ENCODE measurements at regions not wholly inside any gene's neighbourhood (a gene's known extent, or its start where the extent isn't known, plus 50 kb on each side); places are given as distances from the start of the nearest gene placed in this dataset.

DNA sequence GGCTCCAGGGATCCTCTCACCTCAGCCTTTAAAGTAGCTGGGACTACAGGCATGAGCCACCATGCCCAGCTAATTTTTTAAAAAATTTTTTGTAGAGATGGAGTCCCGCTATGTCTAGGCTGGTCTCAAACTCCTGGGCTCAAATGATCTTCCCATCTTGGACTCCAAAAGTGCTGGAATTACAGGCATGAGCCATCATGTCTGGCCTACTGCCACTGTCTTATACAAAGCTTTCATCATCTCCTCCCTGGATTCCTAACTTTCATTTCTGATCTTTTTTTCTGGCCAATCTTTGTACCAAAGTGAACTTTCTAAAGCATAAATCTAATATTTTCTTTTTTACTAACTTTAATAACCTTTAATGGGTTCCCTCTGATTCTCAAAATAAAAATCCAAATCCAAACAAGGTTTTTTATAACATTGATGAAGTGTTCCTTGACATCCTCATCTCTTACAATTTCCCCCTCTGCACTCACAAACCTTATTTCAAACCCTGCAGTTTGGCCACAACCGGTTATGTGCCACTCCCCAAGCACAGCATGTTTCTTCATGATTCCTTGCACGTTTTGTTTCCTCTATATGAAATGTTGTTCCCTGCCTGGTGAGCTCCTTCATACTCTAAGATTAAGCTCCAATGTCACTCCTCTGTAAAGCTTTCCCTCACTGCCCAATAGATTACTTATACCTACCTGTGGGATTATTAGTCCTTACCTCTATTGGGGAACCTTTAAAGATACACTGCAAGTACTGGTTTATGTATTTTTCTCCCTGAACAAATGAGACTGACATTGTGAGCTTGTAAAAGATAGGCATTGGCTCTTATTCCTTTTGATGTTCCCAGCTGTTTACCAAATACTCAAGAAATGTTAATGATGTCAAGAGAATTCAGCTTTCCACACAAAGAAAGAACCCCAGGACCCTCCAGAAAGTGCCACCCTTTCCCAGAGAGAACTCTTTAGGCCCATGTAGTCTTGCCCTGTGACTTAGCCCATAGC is 101.7 kb downstream of the HOXA1 start:
- H3K79me2 ChIP-seq (ENCODE audit: control insufficient read depth in 1 of 2, insufficient read depth in 2 of 2, low read length in 2 of 2) = no peaks in the 10 kb centered on the region
- peaks cover 0 to 2% (median 0%) of the 10 kb centered on the region in 4 experiments; a peak in 2 of 7 replicates for H3K4me1 ChIP-seq (replicated peaks in 1 of 4; ENCODE audit: control insufficient read depth in 3 of 4, insufficient read depth in 4 of 4, low read length in 3 of 4)
- H3K18ac ChIP-seq (ENCODE audit: extremely low read depth, low read length) = no peak overlapping the region
- no peak overlapping the region for H2BK12ac ChIP-seq (ENCODE audit: low read depth, low read length)
- no peak overlapping the region for H2AFZ ChIP-seq (ENCODE audit: low read length)
- ChIA-PET POLR2A (ENCODE audit: partially characterized antibody) (interaction anchor here (0.6 kb wide), 1 partner anchor 61 kb away, joined by 3 read pairs; no protein-coding TSS in a partner anchor), CTCF (ENCODE audit: partially characterized antibody) (interaction anchor here (1.4 kb wide), 1 partner anchor 103 kb away, joined by 4 read pairs; no protein-coding TSS in a partner anchor)
- no peak overlapping the region for H3K4me3 ChIP-seq (ENCODE audit: extremely low read depth in 1 of 4, insufficient read depth in 2 of 4, low read depth in 3 of 4, low read length in 4 of 4)
- no peak overlapping the region for H2BK120ac ChIP-seq (replicated peaks; ENCODE audit: low read depth, low read length)
- no peaks in the 10 kb centered on the region for H3K36me3 ChIP-seq (ENCODE audit: control insufficient read depth in 2 of 4, insufficient read depth in 4 of 4, low read length in 3 of 4)
- no peak overlapping the region for H3K27ac ChIP-seq (ENCODE audit: low read depth, low read length)
- H4K91ac ChIP-seq (replicated peaks; ENCODE audit: insufficient read length, low read length) = no peak overlapping the region
- H3K79me1 ChIP-seq (ENCODE audit: low read depth, low read length) = no peaks in the 10 kb centered on the region
- H3K27me3 ChIP-seq (replicated peaks in 1 of 4; ENCODE audit: control insufficient read depth in 3 of 4, extremely low read depth in 1 of 4, insufficient read depth in 3 of 4, low read length in 3 of 4) = peaks cover 3 to 37% (median 17%) of the 10 kb centered on the region in 4 experiments
- no peak overlapping the region for H3K4me2 ChIP-seq (ENCODE audit: insufficient read depth in 1 of 2, low read depth in 2 of 2, low read length in 2 of 2)
- H3K9ac ChIP-seq (replicated peaks in 1 of 4; ENCODE audit: extremely low read depth in 1 of 4, low read depth in 3 of 4, low read length in 3 of 4) = no peak overlapping the region
- H2AK5ac ChIP-seq (ENCODE audit: low read depth, low read length) = no peak overlapping the region
- H3K56ac ChIP-seq (replicated peaks; ENCODE audit: insufficient read length, low read depth, low read length) = no peak overlapping the region
- no peak overlapping the region for H3K4ac ChIP-seq (replicated peaks; ENCODE audit: insufficient read length, low read depth, low read length)
- H3K14ac ChIP-seq (ENCODE audit: insufficient read length) = no peak overlapping the region
- no peaks in the 10 kb centered on the region; the same call in 1 of the 2 replicates for H3K23me2 ChIP-seq (ENCODE audit: low read depth, low read length)
- H2BK5ac ChIP-seq (ENCODE audit: low read depth, low read length) = no peak overlapping the region
- H3K9me3 ChIP-seq (ENCODE audit: insufficient read depth in 2 of 2, low read depth in 1 of 2, low read length in 1 of 2) = peaks cover 4 to 5% of the 10 kb centered on the region in 2 experiments; a peak in 2 of 4 replicates
- H4K20me1 ChIP-seq (replicated peaks in 1 of 2; ENCODE audit: control insufficient read depth in 1 of 2, insufficient read depth in 2 of 2, low read length in 2 of 2) = no peaks in the 10 kb centered on the region
- no peak for DNase-seq (ENCODE audit: low read depth in 1 of 2, low spot score in 2 of 2)
- no peak overlapping the region for H2BK20ac ChIP-seq (ENCODE audit: low read length)
- H2BK15ac ChIP-seq (ENCODE audit: low read length) = no peak overlapping the region
- no peak overlapping the region for H4K8ac ChIP-seq (ENCODE audit: extremely low read depth, insufficient read depth, low read length)
- FAIRE-seq = no peak
- WGBS, 2 experiments (ENCODE audit: extremely low coverage in 1 of 2, insufficient coverage in 1 of 2, insufficient read length in 1 of 2, insufficient replicate concordance in 2 of 2, low coverage in 1 of 2, low lambda C conversion rate in 2 of 2, missing lambda C conversion rate in 1 of 2) = 74% methylated on average over 3 of the region's 3 CpGs; no CpG with 5 or more reads in 1 of the 2 experiments
- H4K5ac ChIP-seq (ENCODE audit: insufficient read length, low read depth, low read length) = no peak overlapping the region
- no peak overlapping the region for H3K23ac ChIP-seq (ENCODE audit: insufficient read length)
- TF ChIP-seq, protein P1, sequence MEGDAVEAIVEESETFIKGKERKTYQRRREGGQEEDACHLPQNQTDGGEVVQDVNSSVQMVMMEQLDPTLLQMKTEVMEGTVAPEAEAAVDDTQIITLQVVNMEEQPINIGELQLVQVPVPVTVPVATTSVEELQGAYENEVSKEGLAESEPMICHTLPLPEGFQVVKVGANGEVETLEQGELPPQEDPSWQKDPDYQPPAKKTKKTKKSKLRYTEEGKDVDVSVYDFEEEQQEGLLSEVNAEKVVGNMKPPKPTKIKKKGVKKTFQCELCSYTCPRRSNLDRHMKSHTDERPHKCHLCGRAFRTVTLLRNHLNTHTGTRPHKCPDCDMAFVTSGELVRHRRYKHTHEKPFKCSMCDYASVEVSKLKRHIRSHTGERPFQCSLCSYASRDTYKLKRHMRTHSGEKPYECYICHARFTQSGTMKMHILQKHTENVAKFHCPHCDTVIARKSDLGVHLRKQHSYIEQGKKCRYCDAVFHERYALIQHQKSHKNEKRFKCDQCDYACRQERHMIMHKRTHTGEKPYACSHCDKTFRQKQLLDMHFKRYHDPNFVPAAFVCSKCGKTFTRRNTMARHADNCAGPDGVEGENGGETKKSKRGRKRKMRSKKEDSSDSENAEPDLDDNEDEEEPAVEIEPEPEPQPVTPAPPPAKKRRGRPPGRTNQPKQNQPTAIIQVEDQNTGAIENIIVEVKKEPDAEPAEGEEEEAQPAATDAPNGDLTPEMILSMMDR (IDR thresholded peaks at IDR 0.05; ENCODE audit: control extremely low read depth in 1 of 3, insufficient read depth in 1 of 3, low read depth in 1 of 3, low read length in 3 of 3) = no peak
- TF ChIP-seq GTF2F1 (IDR thresholded peaks at IDR 0.05; ENCODE audit: borderline replicate concordance, low read depth, low read length) = no peak
- no peak for TF ChIP-seq PHF8 (conservative IDR thresholded peaks at IDR 0.05; ENCODE audit: low read depth, low read length)
- TF ChIP-seq CBX5 (IDR thresholded peaks at IDR 0.05; ENCODE audit: low read depth, low read length) = no peak
- no peak for TF ChIP-seq CHD1 (IDR thresholded peaks at IDR 0.05; ENCODE audit: low read depth, low read length)
- TF ChIP-seq, protein P2, sequence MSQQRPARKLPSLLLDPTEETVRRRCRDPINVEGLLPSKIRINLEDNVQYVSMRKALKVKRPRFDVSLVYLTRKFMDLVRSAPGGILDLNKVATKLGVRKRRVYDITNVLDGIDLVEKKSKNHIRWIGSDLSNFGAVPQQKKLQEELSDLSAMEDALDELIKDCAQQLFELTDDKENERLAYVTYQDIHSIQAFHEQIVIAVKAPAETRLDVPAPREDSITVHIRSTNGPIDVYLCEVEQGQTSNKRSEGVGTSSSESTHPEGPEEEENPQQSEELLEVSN (IDR thresholded peaks at IDR 0.05) = no peak
- TF ChIP-seq KDM1A (IDR thresholded peaks at IDR 0.05; ENCODE audit: borderline replicate concordance, low read length) = no peak
- no peak for TF ChIP-seq SP4 (IDR thresholded peaks at IDR 0.05; ENCODE audit: low read length)
